Nephron progenitor cell (in vitro differentiated cells): ENCODE measurements at regions not wholly inside any gene's neighbourhood (a gene's known extent, or its start where the extent isn't known, plus 50 kb on each side); places are given as distances from the start of the nearest gene placed in this dataset.
"Not testable (repeated sequence)": the region's sequence is repeated elsewhere in the genome, so short reads cannot be mapped to it uniquely, and the experiment has no call there.

ENCODE experiments used
- DNase-seq: peaks from one replicate; pipeline ENCODE4 v3.0.0; 2021
- H3K27ac Mint-ChIP-seq: 2 replicates; pipeline ENCODE4 v1.8.0; 2021; ENCODE audit warnings: mild to moderate bottlenecking, moderate library complexity, mixed read lengths
- H3K27me3 Mint-ChIP-seq: 2 replicates; pipeline ENCODE4 v1.8.0; 2021; ENCODE audit warnings: mild to moderate bottlenecking, low read depth, mixed read lengths; ENCODE audit not compliant: poor library complexity
- H3K36me3 Mint-ChIP-seq: 2 replicates; pipeline ENCODE4 v1.8.0; 2021; ENCODE audit warnings: low read depth, mixed read lengths
- H3K4me1 Mint-ChIP-seq: 2 replicates; pipeline ENCODE4 v1.8.0; 2021; ENCODE audit warnings: mixed read lengths
- H3K4me3 Mint-ChIP-seq: 2 replicates; pipeline ENCODE4 v1.8.0; 2021; ENCODE audit warnings: mild to moderate bottlenecking, moderate library complexity, mixed read lengths
- H3K9me3 Mint-ChIP-seq: 2 replicates; pipeline ENCODE4 v1.8.0; 2021; ENCODE audit warnings: mild to moderate bottlenecking, moderate library complexity, mixed read lengths
- TF ChIP-seq, protein P1 (sequence below): fragments of 200-600 bp; sonication (generic); IDR thresholded peaks from 2 replicates; pipeline ENCODE4 v1.5.0; 2021; ENCODE audit warnings: antibody characterized with exemption

DNA sequence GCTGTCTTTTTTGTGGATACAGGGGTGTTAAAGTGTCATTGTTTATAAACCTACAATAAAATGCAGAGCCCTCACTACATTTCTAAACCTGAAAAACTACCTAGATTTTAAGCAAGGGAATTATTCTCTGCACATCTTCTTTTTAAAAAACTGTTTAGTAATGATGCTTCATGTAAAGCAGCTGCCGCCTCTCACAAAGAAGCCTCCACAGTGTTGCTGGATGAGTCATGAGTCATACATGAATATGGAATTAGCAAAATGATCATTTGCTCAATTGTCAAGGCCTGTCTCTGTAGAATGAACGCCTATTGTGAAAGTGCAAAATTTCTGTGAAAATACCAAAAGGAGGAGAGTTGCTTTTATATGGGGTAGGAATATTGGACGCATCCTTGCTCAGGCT lies 259.5 kb upstream of the CHRM3 start:
- H3K36me3 Mint-ChIP-seq, result no peaks in the 10 kb centered on the region
- no peak overlapping the region for H3K4me3 Mint-ChIP-seq
- peaks cover 22% of the 10 kb centered on the region for H3K4me1 Mint-ChIP-seq
- DNase-seq, result no peak
- no peaks in the 10 kb centered on the region for H3K9me3 Mint-ChIP-seq
- TF ChIP-seq, protein P1, sequence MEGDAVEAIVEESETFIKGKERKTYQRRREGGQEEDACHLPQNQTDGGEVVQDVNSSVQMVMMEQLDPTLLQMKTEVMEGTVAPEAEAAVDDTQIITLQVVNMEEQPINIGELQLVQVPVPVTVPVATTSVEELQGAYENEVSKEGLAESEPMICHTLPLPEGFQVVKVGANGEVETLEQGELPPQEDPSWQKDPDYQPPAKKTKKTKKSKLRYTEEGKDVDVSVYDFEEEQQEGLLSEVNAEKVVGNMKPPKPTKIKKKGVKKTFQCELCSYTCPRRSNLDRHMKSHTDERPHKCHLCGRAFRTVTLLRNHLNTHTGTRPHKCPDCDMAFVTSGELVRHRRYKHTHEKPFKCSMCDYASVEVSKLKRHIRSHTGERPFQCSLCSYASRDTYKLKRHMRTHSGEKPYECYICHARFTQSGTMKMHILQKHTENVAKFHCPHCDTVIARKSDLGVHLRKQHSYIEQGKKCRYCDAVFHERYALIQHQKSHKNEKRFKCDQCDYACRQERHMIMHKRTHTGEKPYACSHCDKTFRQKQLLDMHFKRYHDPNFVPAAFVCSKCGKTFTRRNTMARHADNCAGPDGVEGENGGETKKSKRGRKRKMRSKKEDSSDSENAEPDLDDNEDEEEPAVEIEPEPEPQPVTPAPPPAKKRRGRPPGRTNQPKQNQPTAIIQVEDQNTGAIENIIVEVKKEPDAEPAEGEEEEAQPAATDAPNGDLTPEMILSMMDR, result no peak
- no peak overlapping the region for H3K27ac Mint-ChIP-seq
- no peaks in the 10 kb centered on the region for H3K27me3 Mint-ChIP-seq

DNA sequence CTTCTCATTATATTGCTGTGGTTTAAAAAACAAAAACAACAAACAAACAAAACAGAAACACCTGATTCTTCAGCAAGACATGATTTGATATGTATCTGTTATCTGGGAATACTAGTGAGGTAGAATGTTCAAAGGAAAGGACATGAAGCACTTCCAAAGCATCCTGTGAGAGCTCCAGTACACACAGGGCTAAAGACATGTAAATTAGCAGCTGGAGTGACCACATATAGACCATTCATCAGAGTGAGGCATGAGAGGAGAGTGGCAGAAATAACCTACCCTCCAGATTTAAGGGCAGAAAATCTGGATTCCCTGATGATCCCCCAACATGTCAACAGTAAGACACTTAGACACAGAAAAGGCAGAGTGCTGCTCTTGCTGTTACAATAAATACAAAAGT lies 260.5 kb upstream of the CHRM3 start:
- DNase-seq, result no peak
- Mint-ChIP-seq H3K27ac (no peak overlapping the region), H3K9me3 (no peaks in the 10 kb centered on the region), H3K4me1 (peaks cover 22% of the 10 kb centered on the region), H3K4me3 (no peak overlapping the region), H3K36me3 (no peaks in the 10 kb centered on the region), H3K27me3 (no peaks in the 10 kb centered on the region)
- TF ChIP-seq, protein P1, result no peak

DNA sequence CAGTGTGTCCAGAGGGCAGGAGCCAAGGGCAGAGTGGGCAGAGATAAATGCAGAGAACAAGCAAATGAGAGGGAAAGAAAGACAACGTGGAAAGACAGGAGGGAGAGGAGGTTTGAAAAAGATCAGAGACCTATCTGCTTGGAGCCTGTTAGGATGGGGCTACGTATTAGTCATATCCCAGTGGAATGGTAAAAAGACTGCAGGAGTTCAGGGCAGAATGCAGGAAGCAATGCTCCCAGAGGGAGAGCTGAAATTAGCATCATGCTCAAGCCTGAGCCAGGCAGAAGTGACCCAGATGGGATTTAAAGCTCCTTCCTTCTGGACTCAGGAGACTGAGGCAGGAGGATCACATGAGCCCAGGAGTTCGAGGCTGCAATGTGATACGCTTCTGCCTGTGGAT lies 261.3 kb upstream of the CHRM3 start:
- DNase-seq, result no peak
- no peaks in the 10 kb centered on the region for H3K9me3 Mint-ChIP-seq
- no peak overlapping the region for H3K4me3 Mint-ChIP-seq
- H3K27ac Mint-ChIP-seq, result peak overlapping the region; percentile 81
- H3K36me3 Mint-ChIP-seq, result no peaks in the 10 kb centered on the region
- H3K27me3 Mint-ChIP-seq, result no peaks in the 10 kb centered on the region
- H3K4me1 Mint-ChIP-seq, result peaks cover 22% of the 10 kb centered on the region
- TF ChIP-seq, protein P1, result no peak

DNA sequence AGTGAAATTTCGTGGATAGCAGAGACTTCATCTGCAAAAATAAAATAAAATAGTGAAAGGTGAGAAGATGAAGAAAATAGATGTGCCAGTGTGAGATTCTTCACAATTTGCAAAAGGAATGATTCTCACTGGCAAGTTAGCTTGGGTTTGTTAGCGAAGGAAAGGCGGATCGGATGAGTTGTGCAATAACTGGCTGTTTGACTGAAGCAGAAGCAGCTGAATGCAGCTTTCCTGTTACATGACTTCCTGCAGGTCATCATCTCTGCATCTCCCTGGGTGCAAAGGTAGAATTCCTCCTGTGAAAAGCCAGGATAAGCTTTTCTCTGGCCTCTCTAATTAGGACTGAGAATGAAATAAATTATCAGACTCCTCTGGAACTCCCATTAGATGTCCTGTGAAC lies 263.1 kb upstream of the CHRM3 start:
- Mint-ChIP-seq H3K27me3 (no peaks in the 10 kb centered on the region), H3K4me3 (no peak overlapping the region), H3K9me3 (no peaks in the 10 kb centered on the region), H3K36me3 (no peaks in the 10 kb centered on the region), H3K27ac (no peak overlapping the region), H3K4me1 (peaks cover 22% of the 10 kb centered on the region)
- DNase-seq, result no peak
- TF ChIP-seq, protein P1, result no peak

DNA sequence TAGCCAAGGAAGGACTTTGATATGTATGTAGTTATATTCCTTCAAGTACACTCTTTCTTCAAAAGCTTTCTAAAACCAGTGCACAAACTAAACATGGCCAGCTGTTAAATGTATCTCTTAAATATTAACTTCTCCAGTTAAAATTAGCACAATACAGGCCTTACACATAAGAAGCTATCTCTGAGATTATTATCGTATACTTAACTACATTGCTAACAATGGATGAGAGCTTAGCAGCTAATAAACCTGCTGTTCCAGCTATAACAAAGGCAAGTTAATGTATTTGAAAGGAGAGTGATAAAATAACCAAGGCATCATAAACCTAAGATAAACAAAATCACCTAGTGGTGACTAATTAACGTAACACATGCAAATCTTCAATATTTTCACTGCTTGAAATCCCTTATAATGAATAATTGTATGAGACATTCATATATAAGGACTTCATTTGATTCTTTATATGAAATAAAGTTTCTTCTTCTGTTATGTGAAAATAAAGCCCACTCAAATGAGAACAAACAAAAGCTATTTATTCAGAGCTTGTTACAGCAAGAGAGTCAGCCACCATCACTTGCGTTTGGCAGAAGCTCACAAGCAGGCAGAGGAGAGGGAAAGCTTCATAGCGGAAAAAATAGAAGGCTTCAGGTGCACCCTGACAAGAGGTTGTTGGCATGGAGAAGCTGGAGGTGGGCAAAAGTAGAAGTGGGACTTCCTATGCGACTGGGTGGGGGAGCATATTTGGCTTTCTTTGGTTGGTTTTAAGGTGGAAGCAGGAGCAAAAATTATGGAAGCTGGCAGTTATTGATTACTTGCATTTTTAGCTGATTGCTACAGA lies 274.1 kb upstream of the CHRM3 start:
- TF ChIP-seq, protein P1, result no peak
- Mint-ChIP-seq H3K36me3 (no peaks in the 10 kb centered on the region), H3K4me1 (no peaks in the 10 kb centered on the region), H3K27me3 (peaks cover 9% of the 10 kb centered on the region), H3K4me3 (no peak overlapping the region), H3K9me3 (no peaks in the 10 kb centered on the region), H3K27ac (no peak overlapping the region)
- DNase-seq, result no peak

DNA sequence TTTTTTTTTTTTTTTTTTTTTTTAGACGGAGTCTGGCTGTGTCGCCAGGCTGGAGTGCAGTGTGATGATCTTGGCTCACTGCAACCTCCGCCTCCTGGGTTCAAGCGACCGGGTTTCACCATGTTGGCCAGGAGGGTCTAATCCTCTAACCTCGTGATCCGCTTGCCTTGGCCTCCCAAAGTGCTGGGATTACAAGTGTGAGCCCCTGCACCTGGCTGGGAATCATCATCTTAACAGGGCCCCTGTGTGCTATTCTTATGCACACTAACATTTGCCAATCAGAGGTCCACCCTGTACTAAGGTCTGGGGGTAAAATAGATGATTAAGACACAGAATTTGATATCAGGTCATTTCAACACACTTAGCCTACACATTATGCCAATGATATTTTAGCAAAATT lies 278.7 kb upstream of the CHRM3 start:
- H3K4me1 Mint-ChIP-seq, result peaks cover 18% of the 10 kb centered on the region
- no peak overlapping the region for H3K4me3 Mint-ChIP-seq
- H3K36me3 Mint-ChIP-seq, result no peaks in the 10 kb centered on the region
- no peak overlapping the region for H3K27ac Mint-ChIP-seq
- H3K27me3 Mint-ChIP-seq, result peaks cover 15% of the 10 kb centered on the region
- no peak for DNase-seq
- TF ChIP-seq, protein P1, result no peak
- H3K9me3 Mint-ChIP-seq, result no peaks in the 10 kb centered on the region

DNA sequence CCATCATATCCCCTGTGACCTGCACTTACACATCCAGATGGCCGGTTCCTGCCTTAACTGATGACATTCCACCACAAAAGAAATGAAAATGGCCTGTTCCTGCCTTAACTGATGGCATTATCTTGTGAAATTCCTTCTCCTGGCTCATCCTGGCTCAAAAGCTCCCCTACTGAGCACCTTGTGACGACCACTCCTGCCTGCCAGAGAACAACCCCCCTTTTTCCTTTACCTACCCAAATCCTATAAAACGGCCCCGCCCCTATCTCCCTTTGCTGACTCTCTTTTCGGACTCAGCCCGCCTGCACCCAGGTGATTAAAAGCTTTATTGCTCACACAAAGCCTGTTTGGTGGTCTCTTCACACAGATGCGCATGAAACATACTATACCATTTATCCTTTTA lies 279.7 kb upstream of the CHRM3 start:
- not testable (repeated sequence) for H3K27ac Mint-ChIP-seq, H3K9me3 Mint-ChIP-seq, H3K36me3 Mint-ChIP-seq, H3K4me3 Mint-ChIP-seq, DNase-seq
- Mint-ChIP-seq H3K4me1 (peaks cover 18% of the 10 kb centered on the region), H3K27me3 (peaks cover 15% of the 10 kb centered on the region)
